ENCODE measurements at regions not wholly inside any gene's neighbourhood (a gene's known extent, or its start where the extent isn't known, plus 50 kb on each side); places are given as distances from the start of the nearest gene placed in this dataset.

- no peak for TF ChIP-seq CTCF (IDR thresholded peaks at IDR 0.05; ENCODE audit: low read depth, low read length, poor library complexity, severe bottlenecking)
- no peak for TF ChIP-seq EZH2phosphoT487 (IDR thresholded peaks at IDR 0.05; ENCODE audit: borderline replicate concordance, low read length)
These were observed 288.1 kb downstream of the RNF144A start for GRCh38 chr2:7205151-7205830.

Data from DOHH2 (cell line).